ENCODE measurements at regions not wholly inside any gene's neighbourhood (a gene's known extent, or its start where the extent isn't known, plus 50 kb on each side); places are given as distances from the start of the nearest gene placed in this dataset.

DNA sequence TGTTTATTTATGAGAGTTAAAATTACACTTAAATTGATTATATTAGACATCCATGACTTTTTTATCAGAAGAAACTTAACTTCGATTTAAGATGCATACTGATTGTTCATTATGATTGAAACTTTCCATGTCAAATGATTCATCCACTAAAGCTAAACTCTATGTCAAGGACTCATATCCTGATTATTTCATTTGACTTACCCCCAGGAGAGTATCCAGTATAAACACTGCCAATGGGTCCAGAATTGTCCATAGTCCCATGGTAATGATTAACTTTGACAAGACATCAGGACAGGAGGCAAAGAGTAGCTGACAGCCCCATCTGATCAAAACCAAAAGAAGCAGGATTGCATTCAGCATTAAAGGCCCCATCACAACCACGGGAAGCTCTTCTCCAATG is 709.9 kb downstream of the TFAP2A start:
- H3K27me3 Mint-ChIP-seq (ENCODE audit: low read depth, unreplicated experiment) = peaks cover 2% of the 10 kb centered on the region
- Histone ChIP-seq H4K20me1 (ENCODE audit: insufficient read depth, low read length) (no peaks in the 10 kb centered on the region), H2AFZ (ENCODE audit: low read depth, low read length) (no peak overlapping the region), H3K4me2 (ENCODE audit: low read length) (no peak overlapping the region), H3K27ac (ENCODE audit: low read depth, low read length) (no peak overlapping the region), H3K36me3 (ENCODE audit: insufficient read depth, low read length) (no peaks in the 10 kb centered on the region), H3K27me3 (ENCODE audit: insufficient read depth, low read length) (no peaks in the 10 kb centered on the region), H3K4me1 (ENCODE audit: insufficient read depth, low read length) (no peaks in the 10 kb centered on the region), H3K4me3 (ENCODE audit: insufficient read depth, low read depth, low read length) (no peak overlapping the region), H3K79me2 (ENCODE audit: insufficient read depth, low read length) (no peaks in the 10 kb centered on the region), H3K9me3 (ENCODE audit: insufficient read depth, low read depth, low read length) (no peaks in the 10 kb centered on the region), H3K9ac (ENCODE audit: low read length) (no peak overlapping the region)
- no peak overlapping the region for H3K4me3 Mint-ChIP-seq (ENCODE audit: unreplicated experiment)
- H3K9me3 Mint-ChIP-seq (ENCODE audit: unreplicated experiment) = no peaks in the 10 kb centered on the region
- no peak overlapping the region for H3K27ac Mint-ChIP-seq (ENCODE audit: unreplicated experiment)
- peaks cover 6% of the 10 kb centered on the region for H3K4me1 Mint-ChIP-seq (ENCODE audit: low read depth, unreplicated experiment)
- DNase-seq (ENCODE audit: low read depth) (no peak), FAIRE-seq (no peak)
- no peaks in the 10 kb centered on the region for H3K36me3 Mint-ChIP-seq (ENCODE audit: low read depth, unreplicated experiment)
- TF ChIP-seq, protein P1, sequence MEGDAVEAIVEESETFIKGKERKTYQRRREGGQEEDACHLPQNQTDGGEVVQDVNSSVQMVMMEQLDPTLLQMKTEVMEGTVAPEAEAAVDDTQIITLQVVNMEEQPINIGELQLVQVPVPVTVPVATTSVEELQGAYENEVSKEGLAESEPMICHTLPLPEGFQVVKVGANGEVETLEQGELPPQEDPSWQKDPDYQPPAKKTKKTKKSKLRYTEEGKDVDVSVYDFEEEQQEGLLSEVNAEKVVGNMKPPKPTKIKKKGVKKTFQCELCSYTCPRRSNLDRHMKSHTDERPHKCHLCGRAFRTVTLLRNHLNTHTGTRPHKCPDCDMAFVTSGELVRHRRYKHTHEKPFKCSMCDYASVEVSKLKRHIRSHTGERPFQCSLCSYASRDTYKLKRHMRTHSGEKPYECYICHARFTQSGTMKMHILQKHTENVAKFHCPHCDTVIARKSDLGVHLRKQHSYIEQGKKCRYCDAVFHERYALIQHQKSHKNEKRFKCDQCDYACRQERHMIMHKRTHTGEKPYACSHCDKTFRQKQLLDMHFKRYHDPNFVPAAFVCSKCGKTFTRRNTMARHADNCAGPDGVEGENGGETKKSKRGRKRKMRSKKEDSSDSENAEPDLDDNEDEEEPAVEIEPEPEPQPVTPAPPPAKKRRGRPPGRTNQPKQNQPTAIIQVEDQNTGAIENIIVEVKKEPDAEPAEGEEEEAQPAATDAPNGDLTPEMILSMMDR (IDR thresholded peaks at IDR 0.05; ENCODE audit: insufficient read depth, low read depth, low read length) = no peak
- TF ChIP-seq EZH2 (IDR thresholded peaks at IDR 0.05; ENCODE audit: insufficient read depth, low read length) = no peak

DNA sequence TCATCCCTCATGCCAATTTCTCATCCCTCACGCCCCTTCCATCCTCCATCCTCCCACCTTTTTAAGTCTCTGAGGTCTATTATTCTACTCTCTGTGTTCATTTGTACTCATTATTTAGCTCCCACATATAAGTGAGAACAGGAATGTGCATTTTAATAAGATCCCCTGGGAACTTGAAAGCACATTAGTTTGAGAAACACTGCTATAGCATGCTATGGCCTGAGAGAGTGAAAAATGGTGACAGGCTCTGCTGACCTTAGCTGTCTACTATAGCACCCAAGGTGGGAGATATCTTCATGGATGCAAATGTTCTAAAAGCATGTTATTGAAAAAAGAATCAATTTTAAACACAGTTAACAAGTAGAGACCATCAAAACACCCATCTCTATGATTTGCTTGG is 712.0 kb downstream of the TFAP2A start:
- Mint-ChIP-seq H3K36me3 (ENCODE audit: low read depth, unreplicated experiment) (no peaks in the 10 kb centered on the region), H3K27ac (ENCODE audit: unreplicated experiment) (no peak overlapping the region), H3K4me1 (ENCODE audit: low read depth, unreplicated experiment) (peaks cover 4% of the 10 kb centered on the region), H3K9me3 (ENCODE audit: unreplicated experiment) (no peaks in the 10 kb centered on the region), H3K4me3 (ENCODE audit: unreplicated experiment) (no peak overlapping the region), H3K27me3 (ENCODE audit: low read depth, unreplicated experiment) (peaks cover 2% of the 10 kb centered on the region)
- no peaks in the 10 kb centered on the region for H3K79me2 ChIP-seq (ENCODE audit: insufficient read depth, low read length)
- FAIRE-seq (no peak), DNase-seq (ENCODE audit: low read depth) (no peak)
- H3K4me3 ChIP-seq (ENCODE audit: insufficient read depth, low read depth, low read length) = no peak overlapping the region
- no peak for TF ChIP-seq EZH2 (IDR thresholded peaks at IDR 0.05; ENCODE audit: insufficient read depth, low read length)
- TF ChIP-seq, protein P1 (IDR thresholded peaks at IDR 0.05; ENCODE audit: insufficient read depth, low read depth, low read length) = no peak
- H3K27me3 ChIP-seq (ENCODE audit: insufficient read depth, low read length) = no peaks in the 10 kb centered on the region
- H3K4me1 ChIP-seq (ENCODE audit: insufficient read depth, low read length) = no peaks in the 10 kb centered on the region
- no peaks in the 10 kb centered on the region for H4K20me1 ChIP-seq (ENCODE audit: insufficient read depth, low read length)
- no peak overlapping the region for H3K4me2 ChIP-seq (ENCODE audit: low read length)
- H3K36me3 ChIP-seq (ENCODE audit: insufficient read depth, low read length) = no peaks in the 10 kb centered on the region
- H3K27ac ChIP-seq (ENCODE audit: low read depth, low read length) = no peak overlapping the region
- no peaks in the 10 kb centered on the region for H3K9me3 ChIP-seq (ENCODE audit: insufficient read depth, low read depth, low read length)
- H3K9ac ChIP-seq (ENCODE audit: low read length) = no peak overlapping the region
- H2AFZ ChIP-seq (ENCODE audit: low read depth, low read length) = no peak overlapping the region

GRCh38 chr6:9699888-9700287 is 715.0 kb downstream of the TFAP2A start:
- Mint-ChIP-seq H3K27ac (ENCODE audit: unreplicated experiment) (no peak overlapping the region), H3K27me3 (ENCODE audit: low read depth, unreplicated experiment) (peaks cover 2% of the 10 kb centered on the region), H3K9me3 (ENCODE audit: unreplicated experiment) (peaks cover 3% of the 10 kb centered on the region), H3K4me3 (ENCODE audit: unreplicated experiment) (no peak overlapping the region), H3K36me3 (ENCODE audit: low read depth, unreplicated experiment) (no peaks in the 10 kb centered on the region), H3K4me1 (ENCODE audit: low read depth, unreplicated experiment) (peaks cover under 1% of the 10 kb centered on the region)
- H3K27ac ChIP-seq (ENCODE audit: low read depth, low read length) = no peak overlapping the region
- TF ChIP-seq, protein P1 (IDR thresholded peaks at IDR 0.05; ENCODE audit: insufficient read depth, low read depth, low read length) = no peak
- TF ChIP-seq EZH2 (IDR thresholded peaks at IDR 0.05; ENCODE audit: insufficient read depth, low read length) = no peak
- H3K9me3 ChIP-seq (ENCODE audit: insufficient read depth, low read depth, low read length) = no peaks in the 10 kb centered on the region
- no peak overlapping the region for H3K9ac ChIP-seq (ENCODE audit: low read length)
- no peaks in the 10 kb centered on the region for H3K4me1 ChIP-seq (ENCODE audit: insufficient read depth, low read length)
- no peaks in the 10 kb centered on the region for H4K20me1 ChIP-seq (ENCODE audit: insufficient read depth, low read length)
- H3K27me3 ChIP-seq (ENCODE audit: insufficient read depth, low read length) = no peaks in the 10 kb centered on the region
- H3K79me2 ChIP-seq (ENCODE audit: insufficient read depth, low read length) = no peaks in the 10 kb centered on the region
- no peaks in the 10 kb centered on the region for H3K36me3 ChIP-seq (ENCODE audit: insufficient read depth, low read length)
- H3K4me2 ChIP-seq (ENCODE audit: low read length) = no peak overlapping the region
- H3K4me3 ChIP-seq (ENCODE audit: insufficient read depth, low read depth, low read length) = no peak overlapping the region
- H2AFZ ChIP-seq (ENCODE audit: low read depth, low read length) = no peak overlapping the region
- DNase-seq (ENCODE audit: low read depth) (no peak), FAIRE-seq (no peak)
